Tibial nerve (tissue), 4 donors: ENCODE measurements at regions not wholly inside any gene's neighbourhood (a gene's known extent, or its start where the extent isn't known, plus 50 kb on each side); places are given as distances from the start of the nearest gene placed in this dataset.

Experiments
- DNase-seq, 2 donors: peaks; one replicate each; pipeline ENCODE4 v3.0.0-alpha.2; 2019; ENCODE audit warnings: low spot score in 2 of 2
- H3K27ac ChIP-seq, 4 donors: fragments of 200-600 bp; sonication (generic) in 3 of 4; one replicate each; pipeline ENCODE4 v1.5.1; 2017 to 2019; ENCODE audit warnings: mild to moderate bottlenecking in 1 of 4
- H3K27me3 ChIP-seq, 2 donors: fragments of 200-600 bp; sonication (generic) in 1 of 2; one replicate each; pipeline versions ENCODE4 v1.5.1 to v1.6.0; 2017 to 2019
- H3K36me3 ChIP-seq, 3 donors: fragments of 200-600 bp; sonication (generic); one replicate each; pipeline ENCODE4 v1.5.1; 2018 to 2019
- H3K4me1 ChIP-seq, 4 donors: fragments of 200-600 bp; sonication (generic) in 3 of 4; one replicate each; pipeline ENCODE4 v1.5.1; 2017 to 2019
- H3K4me3 ChIP-seq, 4 donors: fragments of 200-600 bp; sonication (generic) in 3 of 4; one replicate each; pipeline ENCODE4 v1.5.1; 2017 to 2019; ENCODE audit warnings: mild to moderate bottlenecking in 1 of 4, moderate library complexity in 1 of 4
- H3K9me3 ChIP-seq, 4 donors: fragments of 200-600 bp; sonication (generic) in 3 of 4; one replicate each; pipeline ENCODE4 v1.5.1; 2017 to 2019
- EP300 ChIP-seq, 2 donors: sonication (generic); formaldehyde crosslinking; IDR thresholded peaks; one replicate each; pipeline ENCODE4 v1.6.1; 2017; ENCODE audit warnings: antibody characterized with exemption in 2 of 2, mild to moderate bottlenecking in 1 of 2
- POLR2A ChIP-seq, 2 donors: fragments of 450-650 bp; IDR thresholded peaks; one replicate each; pipeline ENCODE4 v1.6.1; 2017; ENCODE audit warnings: antibody characterized with exemption in 2 of 2, mild to moderate bottlenecking in 2 of 2, moderate library complexity in 2 of 2
- WGBS, 2 donors: methylation state at CpG; one replicate each; pipeline ENCODE4 v1.1.5; 2018; 5-methylcytosine and 5-hydroxymethylcytosine counted together
- TF ChIP-seq, protein P1 (sequence below), 5 experiments: fragments of 200-600 bp in 3 of 5; fragments of 450-650 bp in 2 of 5; sonication (generic) in 3 of 5; IDR thresholded peaks; one replicate each; pipeline ENCODE4 v1.5.1; 2016 to 2019; ENCODE audit warnings: antibody characterized with exemption in 5 of 5, mild to moderate bottlenecking in 3 of 5, moderate library complexity in 2 of 5

DNA sequence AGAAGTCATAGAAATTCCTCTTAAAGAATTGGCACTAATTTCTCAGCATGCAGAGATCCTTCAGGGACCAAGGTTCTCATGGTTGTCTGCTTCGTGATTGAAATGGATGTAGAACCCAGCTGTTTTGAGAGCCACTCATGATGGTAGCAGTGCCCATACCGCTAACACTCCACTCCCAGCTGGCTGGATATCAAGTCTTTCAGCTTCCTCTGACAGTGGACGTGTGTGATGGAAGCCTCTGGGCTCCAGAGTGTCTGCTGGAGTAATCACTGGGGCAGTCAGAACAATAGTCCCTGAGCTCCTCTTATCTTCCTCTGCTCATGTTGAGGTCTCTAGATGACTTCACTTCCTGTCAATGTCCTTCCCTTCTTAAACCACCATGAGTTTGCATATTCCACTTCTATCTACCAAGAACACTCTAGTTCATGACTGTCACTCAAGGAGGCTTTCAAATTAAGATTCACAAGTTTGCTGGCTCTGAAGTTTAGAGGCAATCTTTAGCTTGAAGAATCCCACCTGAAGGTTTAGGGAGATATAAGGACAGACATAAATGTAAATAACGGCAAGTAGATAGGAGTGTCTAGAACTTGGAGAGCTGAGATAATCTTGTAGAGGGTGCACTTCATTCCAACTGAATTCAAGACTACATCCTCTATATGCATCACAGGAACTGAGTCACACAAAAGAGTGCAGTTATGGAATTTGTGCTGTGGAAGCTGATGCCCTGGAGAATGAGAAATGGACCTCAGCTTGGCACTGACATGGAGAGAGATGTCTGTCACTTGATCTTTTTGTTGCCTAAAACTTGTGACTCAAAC, 64.5 kb upstream of the WDR1 start:
- no peak overlapping the region for H3K4me3 ChIP-seq
- H3K4me1 ChIP-seq, result no peaks in the 10 kb centered on the region
- H3K36me3 ChIP-seq, result no peaks in the 10 kb centered on the region
- no peaks in the 10 kb centered on the region for H3K9me3 ChIP-seq
- no peaks in the 10 kb centered on the region for H3K27me3 ChIP-seq
- DNase-seq, result no peak
- H3K27ac ChIP-seq, result no peak overlapping the region
- WGBS, 2 donors, result 58 to 74% methylated on average over 4 of the region's 4 CpGs
- TF ChIP-seq POLR2A (IDR thresholded peaks at IDR 0.05) (no peak), EP300 (IDR thresholded peaks at IDR 0.05) (no peak)
- TF ChIP-seq, protein P1, sequence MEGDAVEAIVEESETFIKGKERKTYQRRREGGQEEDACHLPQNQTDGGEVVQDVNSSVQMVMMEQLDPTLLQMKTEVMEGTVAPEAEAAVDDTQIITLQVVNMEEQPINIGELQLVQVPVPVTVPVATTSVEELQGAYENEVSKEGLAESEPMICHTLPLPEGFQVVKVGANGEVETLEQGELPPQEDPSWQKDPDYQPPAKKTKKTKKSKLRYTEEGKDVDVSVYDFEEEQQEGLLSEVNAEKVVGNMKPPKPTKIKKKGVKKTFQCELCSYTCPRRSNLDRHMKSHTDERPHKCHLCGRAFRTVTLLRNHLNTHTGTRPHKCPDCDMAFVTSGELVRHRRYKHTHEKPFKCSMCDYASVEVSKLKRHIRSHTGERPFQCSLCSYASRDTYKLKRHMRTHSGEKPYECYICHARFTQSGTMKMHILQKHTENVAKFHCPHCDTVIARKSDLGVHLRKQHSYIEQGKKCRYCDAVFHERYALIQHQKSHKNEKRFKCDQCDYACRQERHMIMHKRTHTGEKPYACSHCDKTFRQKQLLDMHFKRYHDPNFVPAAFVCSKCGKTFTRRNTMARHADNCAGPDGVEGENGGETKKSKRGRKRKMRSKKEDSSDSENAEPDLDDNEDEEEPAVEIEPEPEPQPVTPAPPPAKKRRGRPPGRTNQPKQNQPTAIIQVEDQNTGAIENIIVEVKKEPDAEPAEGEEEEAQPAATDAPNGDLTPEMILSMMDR (IDR thresholded peaks at IDR 0.05), result no peak

GRCh38 chr4:10180603-10180926, 64.0 kb upstream of the WDR1 start:
- no peak for DNase-seq
- no peaks in the 10 kb centered on the region for H3K27me3 ChIP-seq
- WGBS, 2 donors, result 77 to 81% methylated on average over 1 of the region's 1 CpG
- no peaks in the 10 kb centered on the region for H3K36me3 ChIP-seq
- no peaks in the 10 kb centered on the region for H3K4me1 ChIP-seq
- TF ChIP-seq, protein P1 (IDR thresholded peaks at IDR 0.05), result no peak
- TF ChIP-seq EP300 (IDR thresholded peaks at IDR 0.05), result no peak
- H3K4me3 ChIP-seq, result no peak overlapping the region
- H3K9me3 ChIP-seq, result no peaks in the 10 kb centered on the region
- no peak overlapping the region for H3K27ac ChIP-seq

DNA sequence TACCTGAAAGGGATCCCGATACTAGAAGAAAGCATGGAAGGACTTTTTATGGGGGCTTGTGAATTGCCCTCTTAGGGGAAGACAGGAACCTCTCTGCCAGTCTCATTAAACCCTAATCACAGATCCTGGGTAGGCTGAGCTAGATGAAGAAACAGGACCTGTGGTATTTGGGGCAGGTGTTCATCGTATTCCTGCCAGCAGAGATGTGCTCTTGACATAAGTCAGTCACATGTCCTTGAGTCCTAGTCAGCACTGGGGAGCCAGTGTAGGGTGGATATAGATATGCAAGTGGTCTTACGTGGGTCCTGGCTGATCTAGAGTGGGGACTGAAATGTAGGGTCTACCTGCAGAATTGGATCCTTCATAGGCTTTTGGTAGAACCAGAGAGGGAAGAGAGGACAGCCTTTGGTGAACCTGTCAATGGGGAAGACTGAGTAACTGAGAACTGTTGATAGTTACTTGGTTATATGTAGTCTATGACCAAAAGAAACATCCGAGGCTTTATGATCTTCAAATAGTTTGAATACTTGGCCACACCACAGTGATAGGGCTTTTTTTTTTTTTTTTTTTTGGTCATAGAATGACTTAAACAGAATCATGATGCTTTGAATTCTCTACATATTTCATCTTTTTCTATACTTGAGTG, 63.5 kb upstream of the WDR1 start:
- H3K9me3 ChIP-seq, result no peaks in the 10 kb centered on the region
- H3K4me3 ChIP-seq, result no peak overlapping the region
- H3K27ac ChIP-seq, result no peak overlapping the region
- no peaks in the 10 kb centered on the region for H3K36me3 ChIP-seq
- no peaks in the 10 kb centered on the region for H3K4me1 ChIP-seq
- WGBS, 2 donors, result 71 to 72% methylated on average over 4 of the region's 4 CpGs
- H3K27me3 ChIP-seq, result no peaks in the 10 kb centered on the region
- TF ChIP-seq, protein P1 (IDR thresholded peaks at IDR 0.05), result no peak
- TF ChIP-seq POLR2A (IDR thresholded peaks at IDR 0.05) (no peak), EP300 (IDR thresholded peaks at IDR 0.05) (no peak)
- DNase-seq, result no peak

DNA sequence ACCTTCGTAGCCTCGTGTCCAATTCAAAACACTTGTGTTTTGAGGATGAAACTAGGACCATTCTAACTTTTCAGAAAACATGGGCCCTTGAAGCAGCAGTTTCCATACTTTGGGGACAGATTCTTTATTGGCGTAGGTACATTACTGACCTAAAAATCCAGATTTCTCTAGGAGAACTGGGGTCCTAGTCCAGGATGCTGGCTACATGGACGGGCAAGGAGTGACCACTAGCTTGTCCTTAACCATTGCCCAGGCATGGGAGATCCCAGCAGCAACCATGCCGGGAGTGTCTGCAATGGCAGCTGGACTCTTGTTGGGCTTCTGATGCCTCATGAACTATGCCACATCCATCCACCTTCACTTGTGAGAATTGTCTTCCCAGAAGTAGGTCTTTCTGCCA, 62.2 kb upstream of the WDR1 start:
- WGBS, 2 donors, result 83 to 86% methylated on average over 5 of the region's 5 CpGs
- Histone ChIP-seq H3K36me3 (no peaks in the 10 kb centered on the region), H3K9me3 (no peaks in the 10 kb centered on the region), H3K27ac (no peak overlapping the region), H3K4me3 (no peak overlapping the region), H3K4me1 (peaks cover 0 to 1% (median 0%) of the 10 kb centered on the region in 4 donors), H3K27me3 (no peaks in the 10 kb centered on the region)
- no peak for DNase-seq
- TF ChIP-seq EP300 (IDR thresholded peaks at IDR 0.05), result no peak
- TF ChIP-seq POLR2A (IDR thresholded peaks at IDR 0.05), result no peak
- TF ChIP-seq, protein P1 (IDR thresholded peaks at IDR 0.05), result no peak

DNA sequence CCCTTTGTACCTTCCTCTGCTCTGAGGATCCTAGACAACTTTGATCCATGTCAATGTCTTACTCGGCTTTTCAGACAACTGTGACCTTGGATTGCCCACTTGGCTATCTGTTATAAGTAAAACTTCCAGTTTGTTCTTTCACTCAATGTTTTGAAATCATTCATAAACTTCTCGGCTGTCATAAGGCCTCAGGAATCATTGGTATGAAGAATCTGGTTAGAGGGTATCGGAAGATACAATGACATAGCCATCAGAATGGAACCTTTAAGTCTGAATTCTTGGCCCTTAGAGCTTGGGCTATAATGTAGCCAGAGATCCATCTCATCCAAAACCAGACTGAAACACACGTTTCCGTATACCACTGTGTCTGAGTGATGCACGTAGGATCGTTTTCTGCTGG, 59.0 kb upstream of the WDR1 start:
- no peak for DNase-seq
- 74 to 87% methylated on average over 7 of the region's 7 CpGs for WGBS, 2 donors
- H3K27me3 ChIP-seq, result no peaks in the 10 kb centered on the region
- H3K27ac ChIP-seq, result no peak overlapping the region
- H3K4me3 ChIP-seq, result no peak overlapping the region
- H3K36me3 ChIP-seq, result no peaks in the 10 kb centered on the region
- peaks cover 0 to 20% (median 0%) of the 10 kb centered on the region in 4 donors for H3K4me1 ChIP-seq
- no peaks in the 10 kb centered on the region for H3K9me3 ChIP-seq
- no peak for TF ChIP-seq EP300 (IDR thresholded peaks at IDR 0.05)
- TF ChIP-seq, protein P1 (IDR thresholded peaks at IDR 0.05), result no peak
- no peak for TF ChIP-seq POLR2A (IDR thresholded peaks at IDR 0.05)
